A673 (cell line): ENCODE measurements at regions not wholly inside any gene's neighbourhood (a gene's known extent, or its start where the extent isn't known, plus 50 kb on each side); places are given as distances from the start of the nearest gene placed in this dataset.
"Not testable (repeated sequence)": the region's sequence is repeated elsewhere in the genome, so short reads cannot be mapped to it uniquely, and the experiment has no call there.

Experiments used
- BruUV-seq: library from RNA; stranded (reverse); fragments of 400-500 nt; replicated peaks from 2 replicates; lab custom pipeline; 2021; lab: Mats Ljungman, UMichigan
- CTCF ChIA-PET: fragments of 300-600 bp; sonication (Branson Sonifier 250); formaldehyde crosslinking; loops from one replicate; lab custom pipeline; 2022; ENCODE audit warnings: antibody characterized with exemption; lab: Charles Lee
- POLR2A ChIA-PET: fragments of 300-600 bp; sonication (Branson Sonifier 250); formaldehyde crosslinking; loops from one replicate; lab custom pipeline; 2022; ENCODE audit warnings: antibody characterized with exemption; ENCODE audit not compliant: low non-redundant PET; lab: Charles Lee
- DNase-seq: peaks from one replicate; pipeline ENCODE4 v3.0.0-alpha.2; 2015; ENCODE audit warnings: low spot score
- H3K27ac ChIP-seq: fragments of 200-600 bp; sonication (generic); 2 replicates; pipeline ENCODE4 v1.5.1; 2016; ENCODE audit warnings: mixed run types, low read depth, mild to moderate bottlenecking, mixed read lengths, antibody characterized with exemption, low read length; ENCODE audit not compliant: poor library complexity, severe bottlenecking
- H3K27me3 ChIP-seq: fragments of 200-600 bp; sonication (generic); replicated peaks from 2 replicates; pipeline ENCODE4 v1.6.1; 2017; ENCODE audit warnings: mixed run types, low read depth, mild to moderate bottlenecking, mixed read lengths, antibody characterized with exemption, low read length; ENCODE audit not compliant: insufficient read depth, poor library complexity
- H3K36me3 ChIP-seq: fragments of 200-600 bp; sonication (generic); 2 replicates; pipeline ENCODE4 v1.6.1; 2016; ENCODE audit warnings: mixed run types, mild to moderate bottlenecking, mixed read lengths, antibody characterized with exemption, low read length; ENCODE audit not compliant: insufficient read depth, poor library complexity, severe bottlenecking
- H3K4me1 ChIP-seq: fragments of 200-600 bp; sonication (generic); 2 replicates; pipeline ENCODE4 v1.6.1; 2017; ENCODE audit warnings: mixed run types, mild to moderate bottlenecking, mixed read lengths, antibody characterized with exemption, low read length; ENCODE audit not compliant: insufficient read depth, poor library complexity, severe bottlenecking
- H3K4me3 ChIP-seq: fragments of 200-600 bp; sonication (generic); 2 replicates; pipeline ENCODE4 v1.5.1; 2016; ENCODE audit warnings: low read depth, mixed run types, mild to moderate bottlenecking, mixed read lengths, low read length; ENCODE audit not compliant: poor library complexity, severe bottlenecking
- H3K9me3 ChIP-seq: fragments of 200-600 bp; sonication (generic); 2 replicates; pipeline ENCODE4 v1.6.1; 2016; ENCODE audit warnings: mixed run types, low read depth, mild to moderate bottlenecking, mixed read lengths, antibody characterized with exemption, low read length; ENCODE audit not compliant: poor library complexity, severe bottlenecking
- EZH2 ChIP-seq: fragments of 200-600 bp; sonication (generic); IDR thresholded peaks from 2 replicates; pipeline ENCODE4 v1.6.1; 2017; ENCODE audit warnings: borderline replicate concordance, low read depth, mild to moderate bottlenecking, mixed read lengths, antibody characterized with exemption, low read length; ENCODE audit not compliant: poor library complexity, severe bottlenecking
- intact Hi-C: fragments of 100-400 bp; cut with micrococcal nuclease; formaldehyde crosslinking; loops from one replicate; pipeline ENCODE4 v1.10.0; 2022; ENCODE audit not compliant: unreplicated experiment
- TF ChIP-seq, protein P1 (sequence below): fragments of 300-800, 200-600 bp; sonication (generic); conservative IDR thresholded peaks from 2 replicates; pipeline ENCODE4 v1.5.1; 2017; ENCODE audit warnings: low read depth, mild to moderate bottlenecking, antibody characterized with exemption, low read length, moderate library complexity, mixed read lengths

DNA sequence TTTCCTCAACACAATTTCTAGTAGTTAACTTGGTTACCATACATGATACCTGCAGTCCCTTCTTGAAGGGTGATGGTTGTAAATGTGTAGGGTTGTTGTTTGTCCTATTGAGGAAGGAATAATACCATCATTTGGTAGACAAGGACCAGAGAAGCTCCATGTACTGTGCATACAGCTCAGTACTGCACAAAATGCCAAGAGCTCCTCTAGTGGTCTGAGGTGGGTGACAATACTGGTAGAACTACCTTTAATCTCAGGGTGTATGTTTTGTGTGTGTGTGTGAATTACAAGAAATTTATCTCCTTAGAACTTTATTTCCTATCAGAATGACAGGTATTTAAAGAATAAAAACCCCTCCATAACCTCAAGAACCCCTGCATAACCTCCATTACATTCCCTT, 575.3 kb downstream of the TMTC2 start:
- no TSS peak for BruUV-seq
- CTCF ChIA-PET = interaction anchor here (0.7 kb wide), 2 partner anchors 421 to 576 kb away, joined by 3 to 5 read pairs; no protein-coding TSS in a partner anchor
- TF ChIP-seq, protein P1, sequence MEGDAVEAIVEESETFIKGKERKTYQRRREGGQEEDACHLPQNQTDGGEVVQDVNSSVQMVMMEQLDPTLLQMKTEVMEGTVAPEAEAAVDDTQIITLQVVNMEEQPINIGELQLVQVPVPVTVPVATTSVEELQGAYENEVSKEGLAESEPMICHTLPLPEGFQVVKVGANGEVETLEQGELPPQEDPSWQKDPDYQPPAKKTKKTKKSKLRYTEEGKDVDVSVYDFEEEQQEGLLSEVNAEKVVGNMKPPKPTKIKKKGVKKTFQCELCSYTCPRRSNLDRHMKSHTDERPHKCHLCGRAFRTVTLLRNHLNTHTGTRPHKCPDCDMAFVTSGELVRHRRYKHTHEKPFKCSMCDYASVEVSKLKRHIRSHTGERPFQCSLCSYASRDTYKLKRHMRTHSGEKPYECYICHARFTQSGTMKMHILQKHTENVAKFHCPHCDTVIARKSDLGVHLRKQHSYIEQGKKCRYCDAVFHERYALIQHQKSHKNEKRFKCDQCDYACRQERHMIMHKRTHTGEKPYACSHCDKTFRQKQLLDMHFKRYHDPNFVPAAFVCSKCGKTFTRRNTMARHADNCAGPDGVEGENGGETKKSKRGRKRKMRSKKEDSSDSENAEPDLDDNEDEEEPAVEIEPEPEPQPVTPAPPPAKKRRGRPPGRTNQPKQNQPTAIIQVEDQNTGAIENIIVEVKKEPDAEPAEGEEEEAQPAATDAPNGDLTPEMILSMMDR = 0 out of 2 replicates have a peak, but pooled peaks have one; percentile 38
- no peak for TF ChIP-seq EZH2

DNA sequence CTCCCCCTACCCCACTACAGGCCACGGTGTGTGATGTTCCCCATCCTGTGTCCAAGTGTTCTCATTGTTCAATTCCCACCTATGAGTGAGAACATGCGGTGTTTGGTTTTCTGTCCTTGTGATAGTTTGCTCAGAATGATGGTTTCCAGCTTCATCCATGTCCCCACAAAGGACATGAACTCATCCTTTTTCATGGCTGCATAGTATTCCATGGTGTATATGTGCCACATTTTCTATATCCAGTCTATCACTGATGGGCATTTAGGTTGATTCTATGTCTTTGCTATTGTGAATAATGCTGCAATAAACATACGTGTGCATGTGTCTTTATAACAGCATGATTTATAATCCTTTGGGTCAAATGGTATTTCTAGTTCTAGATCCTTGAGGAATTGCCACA, 573.4 kb downstream of the TMTC2 start:
- H3K36me3 ChIP-seq, H3K4me3 ChIP-seq, H3K27me3 ChIP-seq, H3K27ac ChIP-seq, BruUV-seq, H3K4me1 ChIP-seq, CTCF ChIA-PET, H3K9me3 ChIP-seq, intact Hi-C loops, POLR2A ChIA-PET, DNase-seq: not testable (repeated sequence)

More for the DNA sequence above, 575.3 kb downstream of the TMTC2 start:
- H3K27ac ChIP-seq = no peak overlapping the region
- H3K9me3 ChIP-seq = no peaks in the 10 kb centered on the region
- no peak overlapping the region for H3K4me3 ChIP-seq
- peak; percentile 8 for DNase-seq
- no peaks in the 10 kb centered on the region for H3K27me3 ChIP-seq
- POLR2A ChIA-PET = no interaction called here
- H3K36me3 ChIP-seq = no peaks in the 10 kb centered on the region
- no peaks in the 10 kb centered on the region for H3K4me1 ChIP-seq
- intact Hi-C loops = no loop called here

DNA sequence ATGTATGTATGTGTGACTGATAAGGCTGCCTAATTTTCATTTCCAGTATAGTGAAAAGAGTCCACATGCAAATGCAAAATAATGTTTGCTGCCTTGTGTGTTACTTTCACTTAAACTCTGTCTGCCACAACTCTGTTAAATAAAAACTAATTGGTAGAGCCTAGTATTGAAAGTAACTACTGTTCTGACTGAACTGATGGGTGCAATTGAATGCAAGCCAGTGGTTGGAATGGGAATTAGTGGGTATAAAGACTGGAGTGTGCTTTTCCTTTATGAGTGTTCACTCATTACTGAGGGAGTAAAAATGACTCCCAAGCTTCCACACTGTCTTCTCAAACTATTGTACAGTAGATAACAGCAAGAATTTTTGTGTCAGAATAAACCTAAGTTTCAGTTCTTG, 571.0 kb downstream of the TMTC2 start:
- intact Hi-C loops = no loop called here
- POLR2A ChIA-PET = no interaction called here
- H3K9me3 ChIP-seq = no peaks in the 10 kb centered on the region
- no peaks in the 10 kb centered on the region for H3K27me3 ChIP-seq
- CTCF ChIA-PET = no interaction called here
- no peak overlapping the region for H3K4me3 ChIP-seq
- no TSS peak for BruUV-seq
- TF ChIP-seq, protein P1 = no peak
- no peak for TF ChIP-seq EZH2
- H3K36me3 ChIP-seq = no peaks in the 10 kb centered on the region
- no peak overlapping the region for H3K27ac ChIP-seq
- H3K4me1 ChIP-seq = no peaks in the 10 kb centered on the region
- DNase-seq = no peak

DNA sequence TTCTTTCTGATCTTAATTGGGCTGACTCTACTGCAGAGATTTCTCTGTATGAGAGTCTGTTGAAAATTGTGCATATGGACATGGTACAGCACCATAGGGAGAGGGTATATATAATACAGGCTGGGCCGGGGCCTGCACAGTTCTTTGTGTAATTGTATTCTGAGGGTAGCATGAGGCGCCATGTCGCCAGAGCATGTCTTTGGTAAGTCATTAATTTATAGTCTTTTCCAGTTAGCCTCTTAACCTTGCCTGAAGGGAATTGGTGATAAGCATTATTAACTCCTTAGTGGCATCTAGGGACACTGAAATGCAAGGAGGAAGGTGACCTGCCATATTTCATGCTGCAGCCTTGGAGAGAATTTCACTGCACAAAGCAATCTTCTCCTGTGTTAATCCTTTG, 569.9 kb downstream of the TMTC2 start:
- ChIA-PET CTCF (no interaction called here), POLR2A (no interaction called here)
- Histone ChIP-seq H3K27me3 (no peaks in the 10 kb centered on the region), H3K4me3 (no peak overlapping the region), H3K27ac (no peak overlapping the region), H3K4me1 (no peaks in the 10 kb centered on the region), H3K36me3 (no peaks in the 10 kb centered on the region), H3K9me3 (no peaks in the 10 kb centered on the region)
- no peak for TF ChIP-seq EZH2
- TF ChIP-seq, protein P1 = no peak
- DNase-seq = no peak
- BruUV-seq = no TSS peak
- intact Hi-C loops = no loop called here
